ENCODE measurements at regions not wholly inside any gene's neighbourhood (a gene's known extent, or its start where the extent isn't known, plus 50 kb on each side); places are given as distances from the start of the nearest gene placed in this dataset.

GRCh38 chr3:157718800-157719199 is 215.6 kb upstream of the VEPH1 start:
- DNase-seq (ENCODE audit: low spot score), result no peak

- DNase-seq (ENCODE audit: low spot score), result no peak
Observed at GRCh38 chr3:157713101-157713500, 209.9 kb upstream of the VEPH1 start.

GRCh38 chr3:157705258-157705657 is 202.0 kb upstream of the VEPH1 start:
- no peak for DNase-seq (ENCODE audit: low spot score)

- peak; percentile 57 for DNase-seq (ENCODE audit: low spot score)
Observed at GRCh38 chr3:157700405-157700804, 197.2 kb upstream of the VEPH1 start.

GRCh38 chr3:157695586-157695985 is 192.4 kb upstream of the VEPH1 start:
- no peak for DNase-seq (ENCODE audit: low spot score)

- no peak for DNase-seq (ENCODE audit: low spot score)
Observed at GRCh38 chr3:157695103-157695502, 191.9 kb upstream of the VEPH1 start.

GRCh38 chr3:157693762-157694161 is 190.5 kb upstream of the VEPH1 start:
- no peak for DNase-seq (ENCODE audit: low spot score)

GRCh38 chr3:157692468-157692867 is 189.3 kb upstream of the VEPH1 start:
- DNase-seq (ENCODE audit: low spot score), result no peak

- DNase-seq (ENCODE audit: low spot score), result no peak
Observed at GRCh38 chr3:157683668-157684067, 180.5 kb upstream of the VEPH1 start.

- no peak for DNase-seq (ENCODE audit: low spot score)
Observed at GRCh38 chr3:157672061-157672460, 168.8 kb upstream of the VEPH1 start.

GRCh38 chr3:157671656-157672055 is 168.4 kb upstream of the VEPH1 start:
- no peak for DNase-seq (ENCODE audit: low spot score)

- no peak for DNase-seq (ENCODE audit: low spot score)
Observed at GRCh38 chr3:157669416-157669815, 166.2 kb upstream of the VEPH1 start.

GRCh38 chr3:157667493-157667892 is 164.3 kb upstream of the VEPH1 start:
- no peak for DNase-seq (ENCODE audit: low spot score)

- peak; percentile 81 for DNase-seq (ENCODE audit: low spot score)
Observed at GRCh38 chr3:157662171-157662570, 159.0 kb upstream of the VEPH1 start.

GRCh38 chr3:157660847-157661246 is 157.6 kb upstream of the VEPH1 start:
- DNase-seq (ENCODE audit: low spot score), result no peak

- no peak for DNase-seq (ENCODE audit: low spot score)
Observed at GRCh38 chr3:157652366-157652765, 149.2 kb upstream of the VEPH1 start.

GRCh38 chr3:157650699-157651098 is 147.5 kb upstream of the VEPH1 start:
- no peak for DNase-seq (ENCODE audit: low spot score)

GRCh38 chr3:157650172-157650571 is 147.0 kb upstream of the VEPH1 start:
- no peak for DNase-seq (ENCODE audit: low spot score)

GRCh38 chr3:157649511-157649910 is 146.3 kb upstream of the VEPH1 start:
- DNase-seq (ENCODE audit: low spot score), result no peak

GRCh38 chr3:157647820-157648219 is 144.6 kb upstream of the VEPH1 start:
- DNase-seq (ENCODE audit: low spot score), result no peak

GRCh38 chr3:157639756-157640426 is 136.7 kb upstream of the VEPH1 start:
- peak; percentile 52 for DNase-seq (ENCODE audit: low spot score)

- no peak for DNase-seq (ENCODE audit: low spot score)
Observed at GRCh38 chr3:157637866-157638265, 134.7 kb upstream of the VEPH1 start.

- no peak for DNase-seq (ENCODE audit: low spot score)
Observed at GRCh38 chr3:157633241-157633640, 130.0 kb upstream of the VEPH1 start.

GRCh38 chr3:157632075-157632474 is 128.9 kb upstream of the VEPH1 start:
- no peak for DNase-seq (ENCODE audit: low spot score)
